Omental fat pad (tissue), 3 donors: ENCODE measurements at regions not wholly inside any gene's neighbourhood (a gene's known extent, or its start where the extent isn't known, plus 50 kb on each side); places are given as distances from the start of the nearest gene placed in this dataset.
A peak's percentile ranks its signal among the peaks of the same experiment; 100 is the strongest.
"Not testable (repeated sequence)": the region's sequence is repeated elsewhere in the genome, so short reads cannot be mapped to it uniquely, and the experiment has no call there.

Source experiments
- ATAC-seq: fragments of 150-250 bp; one replicate; pipeline ENCODE4 v1.9.1; 2016; ENCODE audit warnings: mild to moderate bottlenecking, moderate library complexity; ENCODE audit not compliant: low FRiP score
- DNase-seq: peaks from one replicate; pipeline ENCODE4 v3.0.0-alpha.2; 2019; ENCODE audit warnings: low spot score
- TF ChIP-seq, protein P1 (sequence below), 3 donors: fragments of 450-650 bp; IDR thresholded peaks; one replicate each; pipeline ENCODE4 v1.5.1; 2016 to 2017; ENCODE audit warnings: antibody characterized with exemption in 3 of 3, mild to moderate bottlenecking in 3 of 3, moderate library complexity in 2 of 3

DNA sequence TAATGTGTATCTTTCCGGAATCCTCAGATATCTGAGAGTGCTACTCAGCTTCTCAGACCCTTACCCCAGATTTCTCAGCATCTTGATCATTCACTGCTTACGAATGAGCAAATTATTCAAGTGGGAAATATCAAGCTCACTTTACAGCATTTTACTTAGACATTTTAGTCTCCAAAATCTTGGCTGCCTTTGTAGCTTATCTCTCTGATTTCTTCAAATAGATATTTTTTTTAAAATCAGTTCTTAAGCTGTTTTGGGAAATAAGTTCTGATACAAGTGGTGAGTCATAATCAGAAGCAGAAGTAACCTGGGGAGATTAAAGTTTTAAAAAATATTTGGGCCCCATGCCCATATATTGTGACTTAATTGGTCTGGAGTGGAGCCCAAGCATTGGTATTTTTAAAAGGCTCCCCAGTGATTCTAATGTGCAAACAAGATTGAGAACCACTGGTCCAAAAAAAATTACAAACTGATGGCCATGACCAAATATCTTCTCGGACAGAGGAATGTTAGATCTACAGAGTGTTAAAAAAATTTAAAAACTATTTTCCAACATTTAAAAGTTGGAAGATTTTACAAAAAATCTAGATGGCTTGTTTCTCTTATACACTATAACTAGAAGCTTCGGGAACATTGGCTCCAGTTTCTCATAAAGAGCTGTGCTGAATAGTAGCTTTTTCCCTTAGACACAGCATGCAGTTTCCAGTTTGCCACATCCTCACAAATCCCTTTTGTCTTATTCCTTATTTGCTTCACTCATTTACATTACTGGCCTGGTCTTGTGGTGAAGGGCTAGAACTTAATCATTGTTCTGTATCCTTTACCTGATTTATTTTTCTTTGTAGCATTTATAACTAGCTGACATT is 87.8 kb upstream of the BMAL1 start:
- TF ChIP-seq, protein P1, sequence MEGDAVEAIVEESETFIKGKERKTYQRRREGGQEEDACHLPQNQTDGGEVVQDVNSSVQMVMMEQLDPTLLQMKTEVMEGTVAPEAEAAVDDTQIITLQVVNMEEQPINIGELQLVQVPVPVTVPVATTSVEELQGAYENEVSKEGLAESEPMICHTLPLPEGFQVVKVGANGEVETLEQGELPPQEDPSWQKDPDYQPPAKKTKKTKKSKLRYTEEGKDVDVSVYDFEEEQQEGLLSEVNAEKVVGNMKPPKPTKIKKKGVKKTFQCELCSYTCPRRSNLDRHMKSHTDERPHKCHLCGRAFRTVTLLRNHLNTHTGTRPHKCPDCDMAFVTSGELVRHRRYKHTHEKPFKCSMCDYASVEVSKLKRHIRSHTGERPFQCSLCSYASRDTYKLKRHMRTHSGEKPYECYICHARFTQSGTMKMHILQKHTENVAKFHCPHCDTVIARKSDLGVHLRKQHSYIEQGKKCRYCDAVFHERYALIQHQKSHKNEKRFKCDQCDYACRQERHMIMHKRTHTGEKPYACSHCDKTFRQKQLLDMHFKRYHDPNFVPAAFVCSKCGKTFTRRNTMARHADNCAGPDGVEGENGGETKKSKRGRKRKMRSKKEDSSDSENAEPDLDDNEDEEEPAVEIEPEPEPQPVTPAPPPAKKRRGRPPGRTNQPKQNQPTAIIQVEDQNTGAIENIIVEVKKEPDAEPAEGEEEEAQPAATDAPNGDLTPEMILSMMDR (IDR thresholded peaks at IDR 0.05), result no peak

DNA sequence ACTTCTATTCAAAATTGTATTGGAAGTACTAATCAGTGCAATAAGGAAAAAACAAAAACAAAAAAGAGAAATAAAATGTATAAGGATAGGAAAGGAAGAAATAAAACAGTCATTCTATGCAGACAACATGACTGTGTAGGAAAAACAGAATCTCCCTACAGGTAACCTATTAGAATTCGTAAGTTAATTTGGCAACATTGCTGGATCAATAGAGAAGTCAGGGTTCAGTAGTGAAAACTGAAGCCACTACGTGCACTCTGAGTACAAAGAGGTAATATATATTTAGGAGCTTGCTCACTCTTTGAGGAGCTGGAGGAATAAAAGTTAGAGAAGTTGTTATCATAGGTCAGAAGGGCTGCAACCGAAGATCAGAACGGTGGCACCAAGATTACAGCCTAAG is 84.0 kb upstream of the BMAL1 start:
- no peak for ATAC-seq
- DNase-seq, result no peak
- TF ChIP-seq, protein P1 (IDR thresholded peaks at IDR 0.05), result no peak

More for the DNA sequence above, 87.8 kb upstream of the BMAL1 start:
- no peak for DNase-seq
- ATAC-seq, result peak; percentile 69

DNA sequence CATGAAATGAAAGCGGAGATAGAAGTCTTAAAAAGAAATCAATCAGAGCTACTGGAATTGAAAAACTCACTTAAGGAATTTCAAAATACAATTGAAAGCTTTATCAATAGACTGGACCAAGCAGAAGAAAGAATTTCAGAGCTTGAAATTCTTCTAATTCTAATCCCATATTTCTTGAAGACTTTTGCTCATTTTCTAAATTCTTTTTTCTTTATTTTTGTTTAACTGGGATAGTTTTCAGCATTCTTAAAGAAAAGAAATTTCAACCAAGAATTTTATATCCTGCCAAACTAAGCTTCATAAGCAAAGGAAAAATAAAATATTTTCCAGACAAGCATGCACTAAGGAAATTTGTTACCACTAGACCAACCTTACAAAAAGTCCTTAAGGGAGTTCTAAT is 80.2 kb upstream of the BMAL1 start:
- ATAC-seq, DNase-seq: not testable (repeated sequence)

DNA sequence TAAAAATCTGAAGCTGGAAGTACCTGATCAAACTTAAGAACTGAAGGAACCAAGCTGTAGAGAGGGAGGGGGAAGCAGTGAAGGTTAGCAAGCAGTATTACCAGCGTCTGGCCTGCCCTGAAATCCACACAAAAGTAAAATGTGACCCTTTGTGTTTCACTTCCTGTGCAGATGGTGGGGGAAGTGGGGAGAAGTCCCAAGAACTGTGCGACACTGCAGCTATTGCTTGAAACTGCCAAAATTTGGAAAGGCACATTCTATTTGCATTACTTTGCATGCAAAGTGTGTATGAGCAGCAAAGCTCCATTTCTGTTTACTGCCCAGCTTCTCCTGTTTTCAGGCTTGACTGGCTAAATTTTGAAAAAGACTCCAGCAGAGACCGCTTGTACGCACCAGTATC is 72.1 kb upstream of the BMAL1 start:
- DNase-seq (no peak), ATAC-seq (no peak)
- TF ChIP-seq, protein P1 (IDR thresholded peaks at IDR 0.05), result no peak

DNA sequence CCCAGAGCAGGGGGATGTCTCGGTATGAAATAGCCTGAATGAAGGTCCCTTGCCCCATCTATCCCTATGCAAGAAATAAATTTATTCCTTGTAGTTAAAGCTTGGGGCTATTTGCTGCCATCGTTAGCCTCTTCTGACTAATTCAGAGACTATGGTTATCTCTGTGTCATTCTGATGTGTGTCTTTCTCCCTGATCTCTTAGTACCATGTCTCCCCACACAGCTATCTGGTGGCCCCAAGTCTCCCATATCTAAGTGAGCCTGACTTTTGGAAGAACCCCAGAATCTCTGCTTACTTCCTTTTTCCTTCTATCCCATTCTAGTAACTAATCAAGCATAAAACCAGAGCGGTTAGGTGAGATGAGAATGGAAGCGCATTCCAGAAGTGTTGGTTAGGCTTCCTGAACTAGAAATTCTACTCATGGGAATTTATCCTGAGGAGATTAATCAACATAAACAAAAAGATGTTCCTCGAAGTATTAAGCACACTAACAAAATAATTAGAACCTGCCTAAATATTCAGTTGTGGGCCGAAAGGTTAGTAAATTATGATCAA is 71.4 kb upstream of the BMAL1 start:
- TF ChIP-seq, protein P1 (IDR thresholded peaks at IDR 0.05), result no peak
- DNase-seq (no peak), ATAC-seq (no peak)

DNA sequence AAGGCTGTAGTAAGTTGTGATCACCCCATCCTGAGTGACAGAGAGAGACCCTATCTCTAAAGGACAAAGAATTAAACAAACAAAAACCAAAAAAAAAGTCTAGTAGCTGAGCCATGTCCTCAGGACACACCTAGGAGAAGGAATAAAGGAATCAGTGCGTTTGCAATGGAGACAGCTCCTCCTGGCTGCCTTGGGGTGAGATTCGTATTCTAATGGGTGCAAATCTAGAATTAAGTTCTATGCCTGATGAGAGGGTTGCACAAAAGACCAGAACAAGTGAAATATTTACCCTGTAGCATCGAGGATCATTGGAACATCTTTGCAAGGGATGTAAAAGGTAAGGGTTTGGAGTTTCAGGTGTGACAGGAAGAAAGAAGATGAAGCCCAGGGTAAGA is 70.3 kb upstream of the BMAL1 start:
- no peak for ATAC-seq
- no peak for DNase-seq
- TF ChIP-seq, protein P1 (IDR thresholded peaks at IDR 0.05), result no peak

DNA sequence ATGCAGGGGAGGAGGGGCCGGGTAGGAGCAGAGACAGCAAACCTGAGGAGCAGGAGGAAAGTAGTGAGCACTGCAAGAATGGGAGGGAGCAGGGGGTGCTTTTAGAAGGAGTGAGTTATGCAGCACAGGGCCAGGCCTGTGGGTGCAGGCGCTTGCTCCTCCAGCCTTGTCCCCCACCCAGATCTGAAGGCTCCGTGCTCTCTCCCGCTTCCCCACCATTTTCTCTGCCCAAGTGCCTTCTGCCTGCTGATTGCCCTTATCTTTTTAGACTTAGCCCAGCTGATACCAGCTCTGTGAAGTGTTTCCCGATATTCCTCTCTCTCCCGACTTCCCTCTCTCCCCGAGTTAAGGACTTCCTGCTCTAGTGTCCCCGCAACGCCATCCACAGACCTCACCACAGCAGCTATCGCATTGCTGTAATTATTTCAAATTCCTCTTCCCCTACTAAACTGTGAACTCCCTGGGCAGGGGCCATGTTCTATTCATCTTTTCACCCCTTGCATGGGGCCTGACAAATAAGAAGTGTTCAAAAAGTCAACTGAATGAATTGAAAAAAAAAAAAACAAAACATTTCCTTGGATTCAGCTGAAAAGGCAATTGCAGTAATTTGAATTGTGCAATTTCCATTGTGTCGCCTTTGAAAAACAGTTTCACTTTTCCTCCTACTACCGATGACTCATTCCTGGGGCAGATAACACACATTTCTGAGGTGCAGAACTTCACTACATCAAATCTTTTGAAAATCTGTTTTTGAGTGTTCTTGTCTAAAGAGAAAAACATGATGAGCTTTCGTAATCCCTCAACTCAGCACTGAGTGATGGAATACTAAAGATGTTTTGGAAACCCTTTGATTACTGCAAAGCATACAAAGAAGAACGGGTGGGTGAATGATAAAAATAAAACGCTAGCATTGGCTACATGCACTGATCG is 69.7 kb upstream of the BMAL1 start:
- TF ChIP-seq, protein P1 (IDR thresholded peaks at IDR 0.05), result no peak

More for the DNA sequence above, 69.7 kb upstream of the BMAL1 start:
- DNase-seq (no peak), ATAC-seq (peak; percentile 82)
